HCT116 (cell line): ENCODE measurements at regions not wholly inside any gene's neighbourhood (a gene's known extent, or its start where the extent isn't known, plus 50 kb on each side); places are given as distances from the start of the nearest gene placed in this dataset.

ENCODE experiments used
- ATF3 ChIP-seq: IDR thresholded peaks from 2 replicates; pipeline ENCODE4 v1.6.1; 2012
- CEBPB ChIP-seq: IDR thresholded peaks from 2 replicates; pipeline ENCODE4 v1.6.1; 2012; ENCODE audit warnings: low read depth
- CTCF ChIP-seq, 3 experiments: fragments of 200-600 bp in 1 of 3; sonication (generic) in 1 of 3; IDR thresholded peaks in 2 of 3; conservative IDR thresholded peaks in 1 of 3; 2 replicates each; pipeline ENCODE4 v1.5.1; 2012 to 2017; ENCODE audit warnings: low read depth in 2 of 3, low read length in 2 of 3, antibody characterized with exemption in 1 of 3, borderline replicate concordance in 1 of 3, control low read depth in 1 of 3, mild to moderate bottlenecking in 1 of 3, mixed read lengths in 1 of 3, mixed run types in 1 of 3, moderate library complexity in 1 of 3; ENCODE audit not compliant: insufficient read depth in 1 of 3
- EGR1 ChIP-seq: IDR thresholded peaks from 2 replicates; pipeline ENCODE4 v1.6.1; 2012; ENCODE audit warnings: low read depth
- EZH2 ChIP-seq: fragments of 200-600 bp; sonication (generic); IDR thresholded peaks from 2 replicates; pipeline ENCODE4 v1.6.1; 2017; ENCODE audit warnings: antibody characterized with exemption, mixed run types
- POLR2A ChIP-seq: IDR thresholded peaks from 2 replicates; pipeline ENCODE4 v1.7.0; 2011; ENCODE audit warnings: borderline replicate concordance; ENCODE audit not compliant: insufficient read depth, insufficient read length; ENCODE audit errors: extremely low read depth
- POLR2AphosphoS5 ChIP-seq: IDR thresholded peaks from 2 replicates; pipeline ENCODE4 v1.6.1; 2011; ENCODE audit warnings: mild to moderate bottlenecking, low read depth, low read length, moderate library complexity
- SIN3A ChIP-seq: IDR thresholded peaks from 2 replicates; pipeline ENCODE4 v1.6.1; 2012; ENCODE audit warnings: low read depth
- SP1 ChIP-seq: IDR thresholded peaks from 2 replicates; pipeline ENCODE4 v1.6.1; 2012; ENCODE audit warnings: low read depth
- TCF7L2 ChIP-seq: IDR thresholded peaks from 2 replicates; pipeline ENCODE4 v1.7.0; 2011; ENCODE audit warnings: borderline replicate concordance, inconsistent platforms; ENCODE audit not compliant: insufficient read depth, insufficient read length; ENCODE audit errors: extremely low read depth
- TF ChIP-seq, protein P1 (sequence below): IDR thresholded peaks from 2 replicates; pipeline ENCODE4 v1.6.1; 2012; ENCODE audit warnings: low read depth

GRCh38 chr21:32127081-32127480, 151.8 kb downstream of the MIS18A start:
- no peak for TF ChIP-seq CTCF (IDR thresholded peaks at IDR 0.05 in 2 of 3, conservative IDR thresholded peaks at IDR 0.05 in 1 of 3; ENCODE audit: borderline replicate concordance in 1 of 3, insufficient read depth in 1 of 3, low read depth in 2 of 3, low read length in 2 of 3)
- TF ChIP-seq, protein P1, sequence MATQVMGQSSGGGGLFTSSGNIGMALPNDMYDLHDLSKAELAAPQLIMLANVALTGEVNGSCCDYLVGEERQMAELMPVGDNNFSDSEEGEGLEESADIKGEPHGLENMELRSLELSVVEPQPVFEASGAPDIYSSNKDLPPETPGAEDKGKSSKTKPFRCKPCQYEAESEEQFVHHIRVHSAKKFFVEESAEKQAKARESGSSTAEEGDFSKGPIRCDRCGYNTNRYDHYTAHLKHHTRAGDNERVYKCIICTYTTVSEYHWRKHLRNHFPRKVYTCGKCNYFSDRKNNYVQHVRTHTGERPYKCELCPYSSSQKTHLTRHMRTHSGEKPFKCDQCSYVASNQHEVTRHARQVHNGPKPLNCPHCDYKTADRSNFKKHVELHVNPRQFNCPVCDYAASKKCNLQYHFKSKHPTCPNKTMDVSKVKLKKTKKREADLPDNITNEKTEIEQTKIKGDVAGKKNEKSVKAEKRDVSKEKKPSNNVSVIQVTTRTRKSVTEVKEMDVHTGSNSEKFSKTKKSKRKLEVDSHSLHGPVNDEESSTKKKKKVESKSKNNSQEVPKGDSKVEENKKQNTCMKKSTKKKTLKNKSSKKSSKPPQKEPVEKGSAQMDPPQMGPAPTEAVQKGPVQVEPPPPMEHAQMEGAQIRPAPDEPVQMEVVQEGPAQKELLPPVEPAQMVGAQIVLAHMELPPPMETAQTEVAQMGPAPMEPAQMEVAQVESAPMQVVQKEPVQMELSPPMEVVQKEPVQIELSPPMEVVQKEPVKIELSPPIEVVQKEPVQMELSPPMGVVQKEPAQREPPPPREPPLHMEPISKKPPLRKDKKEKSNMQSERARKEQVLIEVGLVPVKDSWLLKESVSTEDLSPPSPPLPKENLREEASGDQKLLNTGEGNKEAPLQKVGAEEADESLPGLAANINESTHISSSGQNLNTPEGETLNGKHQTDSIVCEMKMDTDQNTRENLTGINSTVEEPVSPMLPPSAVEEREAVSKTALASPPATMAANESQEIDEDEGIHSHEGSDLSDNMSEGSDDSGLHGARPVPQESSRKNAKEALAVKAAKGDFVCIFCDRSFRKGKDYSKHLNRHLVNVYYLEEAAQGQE: no peak
- TF ChIP-seq POLR2A: no peak
- no peak for TF ChIP-seq SP1
- TF ChIP-seq SIN3A: no peak
- TF ChIP-seq EGR1: no peak
- no peak for TF ChIP-seq ATF3
- TF ChIP-seq POLR2AphosphoS5: no peak
- no peak for TF ChIP-seq CEBPB
- no peak for TF ChIP-seq TCF7L2
- no peak for TF ChIP-seq EZH2
